Neural cell (in vitro differentiated cells): ENCODE measurements at regions not wholly inside any gene's neighbourhood (a gene's known extent, or its start where the extent isn't known, plus 50 kb on each side); places are given as distances from the start of the nearest gene placed in this dataset.

Experiments
- H2AFZ ChIP-seq: fragments of 200-600, 300-800 bp; sonication (generic), shearing (Covaris generic); 2 replicates; pipeline ENCODE4 v1.6.0; 2014; ENCODE audit warnings: low read depth, mild to moderate bottlenecking, antibody characterized with exemption, low read length, moderate library complexity
- H3F3A ChIP-seq: fragments of 200-600 bp; shearing (Covaris generic); 2 replicates; pipeline ENCODE4 v1.6.1; 2016; ENCODE audit warnings: mild to moderate bottlenecking, moderate library complexity, mixed read lengths, antibody characterized with exemption, low read length; ENCODE audit not compliant: insufficient read depth, poor library complexity, severe bottlenecking
- H3K27ac ChIP-seq: fragments of 200-600, 300-800 bp; sonication (generic), shearing (Covaris generic); 2 replicates; pipeline ENCODE4 v1.5.1; 2014; ENCODE audit warnings: mild to moderate bottlenecking, low read length, moderate library complexity
- H3K27me3 ChIP-seq: fragments of 300-800, 200-600 bp; sonication (generic), shearing (Covaris generic); 2 replicates; pipeline ENCODE4 v1.6.0; 2014; ENCODE audit warnings: mild to moderate bottlenecking, low read depth, low read length, moderate library complexity; ENCODE audit not compliant: insufficient read depth
- H3K36me3 ChIP-seq: fragments of 300-800, 200-600 bp; sonication (generic), shearing (Covaris generic); 2 replicates; pipeline ENCODE4 v1.5.1; 2014; ENCODE audit warnings: mild to moderate bottlenecking, antibody characterized with exemption, low read length, moderate library complexity; ENCODE audit not compliant: insufficient read depth
- H3K4me2 ChIP-seq: fragments of 300-800, 200-600 bp; sonication (generic), shearing (Covaris generic); 2 replicates; pipeline ENCODE4 v1.6.0; 2014; ENCODE audit warnings: mild to moderate bottlenecking, low read length
- H3K4me3 ChIP-seq: fragments of 300-800, 200-600 bp; sonication (generic), shearing (Covaris generic); 2 replicates; pipeline ENCODE4 v1.5.1; 2014; ENCODE audit warnings: mild to moderate bottlenecking, low read length, moderate library complexity
- H3K79me2 ChIP-seq: fragments of 200-600 bp; shearing (Covaris generic); replicated peaks from 2 replicates; pipeline ENCODE4 v1.6.0; 2014; ENCODE audit warnings: mild to moderate bottlenecking, low read length, moderate library complexity; ENCODE audit not compliant: insufficient read depth
- H3K9ac ChIP-seq: fragments of 300-800, 200-600 bp; sonication (generic), shearing (Covaris generic); 2 replicates; pipeline ENCODE4 v1.6.1; 2016; ENCODE audit warnings: mild to moderate bottlenecking, low read length, mixed read lengths
- H3K9me2 ChIP-seq: fragments of 200-600 bp; shearing (Covaris generic); 2 replicates; pipeline ENCODE4 v1.6.1; 2016; ENCODE audit warnings: mild to moderate bottlenecking, low read length, mixed read lengths; ENCODE audit not compliant: insufficient read depth
- H3K9me3 ChIP-seq: fragments of 200-600, 300-800 bp; sonication (generic), shearing (Covaris generic); 2 replicates; pipeline ENCODE4 v1.6.1; 2016; ENCODE audit warnings: mild to moderate bottlenecking, mixed run types, low read length, moderate library complexity, mixed read lengths
- H4K20me1 ChIP-seq: fragments of 200-600 bp; shearing (Covaris generic); 2 replicates; pipeline ENCODE4 v1.6.1; 2016; ENCODE audit warnings: mild to moderate bottlenecking, mixed run types; ENCODE audit not compliant: insufficient read depth
- CTCF ChIP-seq: fragments of 450-650 bp; IDR thresholded peaks from 2 replicates; pipeline ENCODE4 v1.5.1; 2014; ENCODE audit warnings: antibody characterized with exemption, mild to moderate bottlenecking, moderate library complexity; ENCODE audit not compliant: poor library complexity, severe bottlenecking
- EP300 ChIP-seq: fragments of 450-650 bp; conservative IDR thresholded peaks from 2 replicates; pipeline ENCODE4 v1.6.1; 2014; ENCODE audit warnings: antibody characterized with exemption, mild to moderate bottlenecking, moderate library complexity; ENCODE audit not compliant: poor library complexity, severe bottlenecking
- EZH2 ChIP-seq: fragments of 200-600, 300-800 bp; shearing (Covaris generic), sonication (generic); IDR thresholded peaks from 2 replicates; pipeline ENCODE4 v1.6.1; 2014; ENCODE audit warnings: antibody characterized with exemption, low read length, borderline replicate concordance, mild to moderate bottlenecking; ENCODE audit not compliant: insufficient read depth, poor library complexity, severe bottlenecking
- MXI1 ChIP-seq: fragments of 450-650 bp; conservative IDR thresholded peaks from 2 replicates; pipeline ENCODE4 v1.6.1; 2014; ENCODE audit warnings: antibody characterized with exemption, mild to moderate bottlenecking; ENCODE audit not compliant: poor library complexity, severe bottlenecking
- POLR2AphosphoS5 ChIP-seq: IDR thresholded peaks from 2 replicates; pipeline ENCODE4 v1.6.1; 2012
- RAD21 ChIP-seq: fragments of 450-650 bp; conservative IDR thresholded peaks from 2 replicates; pipeline ENCODE4 v1.6.1; 2014; ENCODE audit warnings: antibody characterized with exemption, mild to moderate bottlenecking, moderate library complexity
- REST ChIP-seq: IDR thresholded peaks from 2 replicates; pipeline ENCODE4 v1.6.1; 2012; ENCODE audit warnings: borderline replicate concordance
- SMC3 ChIP-seq: fragments of 450-650 bp; conservative IDR thresholded peaks from 2 replicates; pipeline ENCODE4 v1.6.1; 2014; ENCODE audit warnings: antibody characterized with exemption, mild to moderate bottlenecking, moderate library complexity; ENCODE audit not compliant: poor library complexity
- TAF1 ChIP-seq: IDR thresholded peaks from 2 replicates; pipeline ENCODE4 v1.6.1; 2012; ENCODE audit warnings: low read depth

- Histone ChIP-seq H3K27ac (no peak overlapping the region), H3K9me2 (no peaks in the 10 kb centered on the region), H3K79me2 (no peaks in the 10 kb centered on the region), H3K9me3 (no peaks in the 10 kb centered on the region), H3K9ac (no peak overlapping the region), H2AFZ (no peak overlapping the region), H3K4me2 (no peak overlapping the region), H4K20me1 (no peaks in the 10 kb centered on the region), H3K4me3 (no peak overlapping the region), H3K27me3 (no peaks in the 10 kb centered on the region), H3K36me3 (no peaks in the 10 kb centered on the region), H3F3A (no peaks in the 10 kb centered on the region)
- TF ChIP-seq CTCF (no peak), REST (no peak), SMC3 (no peak), POLR2AphosphoS5 (no peak), TAF1 (no peak), RAD21 (no peak), MXI1 (no peak), EP300 (no peak), EZH2 (no peak)
Measured at GRCh38 chr6:81838031-81838430, 85.5 kb upstream of the TENT5A start.

GRCh38 chr6:81834141-81834681 is 81.7 kb upstream of the TENT5A start:
- H3K4me2 ChIP-seq: no peak overlapping the region
- H3F3A ChIP-seq: no peaks in the 10 kb centered on the region
- no peaks in the 10 kb centered on the region for H3K9me3 ChIP-seq
- H3K4me3 ChIP-seq: no peak overlapping the region
- H3K9me2 ChIP-seq: no peaks in the 10 kb centered on the region
- no peaks in the 10 kb centered on the region for H4K20me1 ChIP-seq
- no peaks in the 10 kb centered on the region for H3K27me3 ChIP-seq
- no peaks in the 10 kb centered on the region for H3K79me2 ChIP-seq
- TF ChIP-seq EZH2 (no peak), POLR2AphosphoS5 (no peak), REST (no peak), CTCF (no peak), MXI1 (no peak), RAD21 (no peak), SMC3 (no peak), TAF1 (no peak), EP300 (no peak)
- no peak overlapping the region for H3K9ac ChIP-seq
- no peak overlapping the region for H3K27ac ChIP-seq
- no peak overlapping the region for H2AFZ ChIP-seq
- H3K36me3 ChIP-seq: no peaks in the 10 kb centered on the region
